ENCODE measurements at regions not wholly inside any gene's neighbourhood (a gene's known extent, or its start where the extent isn't known, plus 50 kb on each side); places are given as distances from the start of the nearest gene placed in this dataset.

DNA sequence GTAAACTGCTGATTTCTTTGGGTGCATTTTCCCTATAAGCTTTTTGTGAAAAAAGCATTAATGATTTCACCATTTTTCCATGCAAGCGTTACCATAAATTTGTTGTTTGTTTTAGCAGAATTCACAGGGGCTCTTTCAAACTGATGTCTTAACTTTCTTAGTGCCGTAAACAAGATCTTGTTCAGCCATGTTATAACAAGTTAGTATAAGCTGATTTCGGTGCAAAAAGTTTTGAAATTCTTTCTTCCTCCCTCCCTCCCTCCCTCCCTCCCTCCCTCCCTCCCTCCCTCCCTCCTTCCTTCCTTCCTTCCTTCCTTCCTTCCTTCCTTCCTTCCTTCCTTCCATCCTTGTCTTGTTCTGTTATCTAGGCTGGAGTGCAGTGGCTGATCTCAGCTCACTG, 71.7 kb upstream of the CHORDC1 start:
- no peak for ATAC-seq
- Mint-ChIP-seq H3K4me3 (no peak overlapping the region), H3K4me1 (no peaks in the 10 kb centered on the region), H3K27me3 (ENCODE audit: low read depth) (no peaks in the 10 kb centered on the region), H3K27ac (no peak overlapping the region), H3K36me3 (no peaks in the 10 kb centered on the region), H3K9me3 (no peaks in the 10 kb centered on the region)
- ChIA-PET CTCF (no interaction called here), POLR2A (no interaction called here)
- DNase-seq (ENCODE audit: low spot score) = no peak
- no peak for TF ChIP-seq PRRX2 (CRISPR knock-in tag; IDR thresholded peaks at IDR 0.05)

DNA sequence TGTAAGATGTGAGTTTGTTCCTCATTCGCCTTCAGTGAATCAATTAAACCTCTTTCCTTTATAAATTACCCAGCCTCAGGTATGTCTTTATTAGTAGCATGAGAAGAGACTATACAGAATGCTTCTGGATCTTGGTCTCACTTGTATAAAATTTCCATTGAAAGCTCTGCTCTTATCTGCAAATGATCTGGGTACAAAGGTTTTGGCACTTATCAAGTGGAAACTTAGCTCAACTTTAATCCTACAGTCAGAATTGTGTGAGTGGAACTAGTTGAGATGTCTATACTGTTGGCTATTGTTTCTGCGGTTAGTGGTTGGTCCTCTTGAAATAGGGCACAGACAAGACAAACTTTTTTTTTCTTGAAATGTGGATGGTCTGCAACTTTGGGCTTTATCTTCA, 71.2 kb upstream of the CHORDC1 start:
- no peak for TF ChIP-seq GTF2I (CRISPR knock-in tag; conservative IDR thresholded peaks at IDR 0.05)
- TF ChIP-seq IRF2 (CRISPR knock-in tag; IDR thresholded peaks at IDR 0.05; ENCODE audit: borderline replicate concordance, low read depth) = no peak
- TF ChIP-seq, protein P1, sequence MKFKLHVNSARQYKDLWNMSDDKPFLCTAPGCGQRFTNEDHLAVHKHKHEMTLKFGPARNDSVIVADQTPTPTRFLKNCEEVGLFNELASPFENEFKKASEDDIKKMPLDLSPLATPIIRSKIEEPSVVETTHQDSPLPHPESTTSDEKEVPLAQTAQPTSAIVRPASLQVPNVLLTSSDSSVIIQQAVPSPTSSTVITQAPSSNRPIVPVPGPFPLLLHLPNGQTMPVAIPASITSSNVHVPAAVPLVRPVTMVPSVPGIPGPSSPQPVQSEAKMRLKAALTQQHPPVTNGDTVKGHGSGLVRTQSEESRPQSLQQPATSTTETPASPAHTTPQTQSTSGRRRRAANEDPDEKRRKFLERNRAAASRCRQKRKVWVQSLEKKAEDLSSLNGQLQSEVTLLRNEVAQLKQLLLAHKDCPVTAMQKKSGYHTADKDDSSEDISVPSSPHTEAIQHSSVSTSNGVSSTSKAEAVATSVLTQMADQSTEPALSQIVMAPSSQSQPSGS (CRISPR knock-in tag; IDR thresholded peaks at IDR 0.05; ENCODE audit: borderline replicate concordance, low read depth) = no peak
- TF ChIP-seq, protein P2, sequence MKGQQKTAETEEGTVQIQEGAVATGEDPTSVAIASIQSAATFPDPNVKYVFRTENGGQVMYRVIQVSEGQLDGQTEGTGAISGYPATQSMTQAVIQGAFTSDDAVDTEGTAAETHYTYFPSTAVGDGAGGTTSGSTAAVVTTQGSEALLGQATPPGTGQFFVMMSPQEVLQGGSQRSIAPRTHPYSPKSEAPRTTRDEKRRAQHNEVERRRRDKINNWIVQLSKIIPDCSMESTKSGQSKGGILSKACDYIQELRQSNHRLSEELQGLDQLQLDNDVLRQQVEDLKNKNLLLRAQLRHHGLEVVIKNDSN (CRISPR knock-in tag; IDR thresholded peaks at IDR 0.05) = no peak
- no peak for TF ChIP-seq CBFB (CRISPR knock-in tag; IDR thresholded peaks at IDR 0.05; ENCODE audit: low read depth)
- no peak for TF ChIP-seq KAT7 (CRISPR knock-in tag; IDR thresholded peaks at IDR 0.05; ENCODE audit: borderline replicate concordance)
- TF ChIP-seq, protein P3, sequence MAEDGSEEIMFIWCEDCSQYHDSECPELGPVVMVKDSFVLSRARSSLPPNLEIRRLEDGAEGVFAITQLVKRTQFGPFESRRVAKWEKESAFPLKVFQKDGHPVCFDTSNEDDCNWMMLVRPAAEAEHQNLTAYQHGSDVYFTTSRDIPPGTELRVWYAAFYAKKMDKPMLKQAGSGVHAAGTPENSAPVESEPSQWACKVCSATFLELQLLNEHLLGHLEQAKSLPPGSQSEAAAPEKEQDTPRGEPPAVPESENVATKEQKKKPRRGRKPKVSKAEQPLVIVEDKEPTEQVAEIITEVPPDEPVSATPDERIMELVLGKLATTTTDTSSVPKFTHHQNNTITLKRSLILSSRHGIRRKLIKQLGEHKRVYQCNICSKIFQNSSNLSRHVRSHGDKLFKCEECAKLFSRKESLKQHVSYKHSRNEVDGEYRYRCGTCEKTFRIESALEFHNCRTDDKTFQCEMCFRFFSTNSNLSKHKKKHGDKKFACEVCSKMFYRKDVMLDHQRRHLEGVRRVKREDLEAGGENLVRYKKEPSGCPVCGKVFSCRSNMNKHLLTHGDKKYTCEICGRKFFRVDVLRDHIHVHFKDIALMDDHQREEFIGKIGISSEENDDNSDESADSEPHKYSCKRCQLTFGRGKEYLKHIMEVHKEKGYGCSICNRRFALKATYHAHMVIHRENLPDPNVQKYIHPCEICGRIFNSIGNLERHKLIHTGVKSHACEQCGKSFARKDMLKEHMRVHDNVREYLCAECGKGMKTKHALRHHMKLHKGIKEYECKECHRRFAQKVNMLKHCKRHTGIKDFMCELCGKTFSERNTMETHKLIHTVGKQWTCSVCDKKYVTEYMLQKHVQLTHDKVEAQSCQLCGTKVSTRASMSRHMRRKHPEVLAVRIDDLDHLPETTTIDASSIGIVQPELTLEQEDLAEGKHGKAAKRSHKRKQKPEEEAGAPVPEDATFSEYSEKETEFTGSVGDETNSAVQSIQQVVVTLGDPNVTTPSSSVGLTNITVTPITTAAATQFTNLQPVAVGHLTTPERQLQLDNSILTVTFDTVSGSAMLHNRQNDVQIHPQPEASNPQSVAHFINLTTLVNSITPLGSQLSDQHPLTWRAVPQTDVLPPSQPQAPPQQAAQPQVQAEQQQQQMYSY (CRISPR knock-in tag; IDR thresholded peaks at IDR 0.05) = no peak
- TF ChIP-seq, protein P4, sequence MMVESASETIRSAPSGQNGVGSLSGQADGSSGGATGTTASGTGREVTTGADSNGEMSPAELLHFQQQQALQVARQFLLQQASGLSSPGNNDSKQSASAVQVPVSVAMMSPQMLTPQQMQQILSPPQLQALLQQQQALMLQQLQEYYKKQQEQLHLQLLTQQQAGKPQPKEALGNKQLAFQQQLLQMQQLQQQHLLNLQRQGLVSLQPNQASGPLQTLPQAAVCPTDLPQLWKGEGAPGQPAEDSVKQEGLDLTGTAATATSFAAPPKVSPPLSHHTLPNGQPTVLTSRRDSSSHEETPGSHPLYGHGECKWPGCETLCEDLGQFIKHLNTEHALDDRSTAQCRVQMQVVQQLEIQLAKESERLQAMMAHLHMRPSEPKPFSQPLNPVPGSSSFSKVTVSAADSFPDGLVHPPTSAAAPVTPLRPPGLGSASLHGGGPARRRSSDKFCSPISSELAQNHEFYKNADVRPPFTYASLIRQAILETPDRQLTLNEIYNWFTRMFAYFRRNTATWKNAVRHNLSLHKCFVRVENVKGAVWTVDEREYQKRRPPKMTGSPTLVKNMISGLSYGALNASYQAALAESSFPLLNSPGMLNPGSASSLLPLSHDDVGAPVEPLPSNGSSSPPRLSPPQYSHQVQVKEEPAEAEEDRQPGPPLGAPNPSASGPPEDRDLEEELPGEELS (CRISPR knock-in tag; IDR thresholded peaks at IDR 0.05) = no peak
- no peak for TF ChIP-seq ZBTB21 (CRISPR knock-in tag; IDR thresholded peaks at IDR 0.05; ENCODE audit: borderline replicate concordance)
- TF ChIP-seq, protein P5, sequence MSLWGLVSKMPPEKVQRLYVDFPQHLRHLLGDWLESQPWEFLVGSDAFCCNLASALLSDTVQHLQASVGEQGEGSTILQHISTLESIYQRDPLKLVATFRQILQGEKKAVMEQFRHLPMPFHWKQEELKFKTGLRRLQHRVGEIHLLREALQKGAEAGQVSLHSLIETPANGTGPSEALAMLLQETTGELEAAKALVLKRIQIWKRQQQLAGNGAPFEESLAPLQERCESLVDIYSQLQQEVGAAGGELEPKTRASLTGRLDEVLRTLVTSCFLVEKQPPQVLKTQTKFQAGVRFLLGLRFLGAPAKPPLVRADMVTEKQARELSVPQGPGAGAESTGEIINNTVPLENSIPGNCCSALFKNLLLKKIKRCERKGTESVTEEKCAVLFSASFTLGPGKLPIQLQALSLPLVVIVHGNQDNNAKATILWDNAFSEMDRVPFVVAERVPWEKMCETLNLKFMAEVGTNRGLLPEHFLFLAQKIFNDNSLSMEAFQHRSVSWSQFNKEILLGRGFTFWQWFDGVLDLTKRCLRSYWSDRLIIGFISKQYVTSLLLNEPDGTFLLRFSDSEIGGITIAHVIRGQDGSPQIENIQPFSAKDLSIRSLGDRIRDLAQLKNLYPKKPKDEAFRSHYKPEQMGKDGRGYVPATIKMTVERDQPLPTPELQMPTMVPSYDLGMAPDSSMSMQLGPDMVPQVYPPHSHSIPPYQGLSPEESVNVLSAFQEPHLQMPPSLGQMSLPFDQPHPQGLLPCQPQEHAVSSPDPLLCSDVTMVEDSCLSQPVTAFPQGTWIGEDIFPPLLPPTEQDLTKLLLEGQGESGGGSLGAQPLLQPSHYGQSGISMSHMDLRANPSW (CRISPR knock-in tag; conservative IDR thresholded peaks at IDR 0.05; ENCODE audit: low read depth) = no peak
- no peak for TF ChIP-seq RORB (CRISPR knock-in tag; IDR thresholded peaks at IDR 0.05)
- no peak for TF ChIP-seq NFYB (CRISPR knock-in tag; conservative IDR thresholded peaks at IDR 0.05; ENCODE audit: low read depth)
- TF ChIP-seq, protein P6, sequence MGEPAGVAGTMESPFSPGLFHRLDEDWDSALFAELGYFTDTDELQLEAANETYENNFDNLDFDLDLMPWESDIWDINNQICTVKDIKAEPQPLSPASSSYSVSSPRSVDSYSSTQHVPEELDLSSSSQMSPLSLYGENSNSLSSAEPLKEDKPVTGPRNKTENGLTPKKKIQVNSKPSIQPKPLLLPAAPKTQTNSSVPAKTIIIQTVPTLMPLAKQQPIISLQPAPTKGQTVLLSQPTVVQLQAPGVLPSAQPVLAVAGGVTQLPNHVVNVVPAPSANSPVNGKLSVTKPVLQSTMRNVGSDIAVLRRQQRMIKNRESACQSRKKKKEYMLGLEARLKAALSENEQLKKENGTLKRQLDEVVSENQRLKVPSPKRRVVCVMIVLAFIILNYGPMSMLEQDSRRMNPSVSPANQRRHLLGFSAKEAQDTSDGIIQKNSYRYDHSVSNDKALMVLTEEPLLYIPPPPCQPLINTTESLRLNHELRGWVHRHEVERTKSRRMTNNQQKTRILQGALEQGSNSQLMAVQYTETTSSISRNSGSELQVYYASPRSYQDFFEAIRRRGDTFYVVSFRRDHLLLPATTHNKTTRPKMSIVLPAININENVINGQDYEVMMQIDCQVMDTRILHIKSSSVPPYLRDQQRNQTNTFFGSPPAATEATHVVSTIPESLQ (CRISPR knock-in tag; IDR thresholded peaks at IDR 0.05) = no peak
- DNase-seq (ENCODE audit: low spot score) (no peak), ATAC-seq (no peak)
- no peaks in the 10 kb centered on the region for H3K9me3 Mint-ChIP-seq
- H3K27me3 Mint-ChIP-seq (ENCODE audit: low read depth) = no peaks in the 10 kb centered on the region
- ChIA-PET POLR2A (no interaction called here), CTCF (interaction anchor here (1.0 kb wide), 1 partner anchor 982 kb away, joined by 3 read pairs; no protein-coding TSS in a partner anchor)
- no peak overlapping the region for H3K27ac Mint-ChIP-seq
- no peak overlapping the region for H3K4me3 Mint-ChIP-seq
- no peaks in the 10 kb centered on the region for H3K4me1 Mint-ChIP-seq
- no peaks in the 10 kb centered on the region for H3K36me3 Mint-ChIP-seq
